ENCODE measurements at regions not wholly inside any gene's neighbourhood (a gene's known extent, or its start where the extent isn't known, plus 50 kb on each side); places are given as distances from the start of the nearest gene placed in this dataset.
A peak's percentile ranks its signal among the peaks of the same experiment; 100 is the strongest.

GRCh38 chr4:85376285-85376684 lies 98.7 kb upstream of the ARHGAP24 start:
- DNase-seq (ENCODE audit: low read depth in 4 of 4, low spot score in 2 of 4): no peak

- no peak for DNase-seq (ENCODE audit: low read depth in 4 of 4, low spot score in 2 of 4)
Measured at GRCh38 chr4:85381968-85382367, 93.0 kb upstream of the ARHGAP24 start.

GRCh38 chr4:85391071-85391470 lies 83.9 kb upstream of the ARHGAP24 start:
- DNase-seq (ENCODE audit: low read depth in 4 of 4, low spot score in 2 of 4): no peak

- DNase-seq (ENCODE audit: low read depth in 4 of 4, low spot score in 2 of 4): no peak
Measured at GRCh38 chr4:85391589-85392410, 83.2 kb upstream of the ARHGAP24 start.

DNA sequence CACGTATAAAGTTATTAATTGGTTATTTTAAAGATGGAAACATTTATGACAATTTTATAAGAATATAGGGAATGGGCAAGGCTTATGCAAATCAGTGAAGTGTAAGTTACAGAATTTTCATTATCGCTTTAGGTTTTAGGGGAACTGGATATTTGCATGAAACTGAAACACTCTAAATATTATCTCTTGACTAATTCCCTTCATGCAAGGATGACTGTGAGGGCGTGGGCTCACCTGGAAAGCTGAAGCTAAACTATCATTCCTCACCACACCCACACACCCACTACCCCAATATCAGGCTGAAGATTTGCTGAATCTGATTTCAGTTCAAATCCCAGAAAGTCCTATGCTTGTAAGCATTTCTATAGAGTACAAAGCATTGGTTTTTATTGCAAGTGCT lies 81.7 kb upstream of the ARHGAP24 start:
- DNase-seq (ENCODE audit: low read depth in 4 of 4, low spot score in 2 of 4): no peak

DNA sequence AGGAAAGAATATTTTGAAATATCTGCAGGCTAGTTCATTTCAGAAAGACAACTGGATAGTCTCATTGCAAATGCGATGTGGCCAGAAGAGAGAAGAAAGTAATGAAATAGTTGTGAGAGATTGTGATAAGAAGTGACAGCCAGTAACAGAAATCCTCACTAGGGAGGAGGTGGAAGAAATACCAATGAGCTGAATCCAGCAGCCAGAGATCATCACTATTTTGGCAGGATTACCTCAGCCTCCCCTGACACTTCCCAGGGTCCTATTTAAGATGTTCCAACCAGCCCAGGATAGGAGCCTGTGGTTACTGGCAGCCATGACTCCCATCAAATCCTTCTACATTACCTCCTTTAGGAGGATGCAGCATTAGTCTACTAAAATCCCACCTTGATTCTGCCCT lies 76.7 kb upstream of the ARHGAP24 start:
- no peak for DNase-seq (ENCODE audit: low read depth in 4 of 4, low spot score in 2 of 4)

DNA sequence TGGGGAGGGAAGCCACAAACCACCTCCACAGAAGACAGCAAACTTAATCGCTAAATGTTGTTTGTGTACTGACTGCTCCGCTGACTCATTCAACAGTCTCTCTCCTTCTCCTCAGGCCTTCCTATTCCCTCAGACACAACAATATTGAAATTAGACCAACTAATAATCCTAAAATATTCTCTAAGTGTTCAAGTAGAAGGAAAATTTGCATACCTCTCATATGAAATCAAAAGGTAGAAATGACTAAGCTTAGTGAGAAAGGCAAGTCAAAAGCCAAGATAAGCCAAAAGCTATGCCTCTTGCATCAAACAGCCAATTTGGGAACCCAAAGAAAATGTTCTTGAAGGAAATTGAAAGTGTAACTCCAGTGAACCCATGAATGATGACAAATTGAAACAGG lies 75.7 kb upstream of the ARHGAP24 start:
- DNase-seq (ENCODE audit: low read depth in 4 of 4, low spot score in 2 of 4): no peak

DNA sequence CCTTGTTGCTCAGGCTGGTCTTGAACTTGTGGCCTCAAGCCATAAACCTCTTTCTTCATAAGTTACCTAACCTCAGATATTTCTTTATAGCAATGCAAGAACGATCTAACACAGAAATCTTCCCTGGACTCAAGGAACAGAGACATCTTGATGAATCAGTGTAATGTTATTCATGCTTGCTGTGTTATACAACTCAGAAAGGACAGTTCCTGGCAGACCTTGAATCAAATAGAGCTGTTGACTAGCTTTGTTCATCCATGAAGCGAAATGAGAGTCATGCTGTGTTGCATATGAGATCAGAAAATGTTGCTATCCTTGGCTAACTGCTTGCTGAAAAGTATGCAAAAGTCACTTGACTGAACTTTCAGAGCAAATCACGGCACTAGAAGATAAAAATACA lies 72.6 kb upstream of the ARHGAP24 start:
- no peak for DNase-seq (ENCODE audit: low read depth in 4 of 4, low spot score in 2 of 4)

DNA sequence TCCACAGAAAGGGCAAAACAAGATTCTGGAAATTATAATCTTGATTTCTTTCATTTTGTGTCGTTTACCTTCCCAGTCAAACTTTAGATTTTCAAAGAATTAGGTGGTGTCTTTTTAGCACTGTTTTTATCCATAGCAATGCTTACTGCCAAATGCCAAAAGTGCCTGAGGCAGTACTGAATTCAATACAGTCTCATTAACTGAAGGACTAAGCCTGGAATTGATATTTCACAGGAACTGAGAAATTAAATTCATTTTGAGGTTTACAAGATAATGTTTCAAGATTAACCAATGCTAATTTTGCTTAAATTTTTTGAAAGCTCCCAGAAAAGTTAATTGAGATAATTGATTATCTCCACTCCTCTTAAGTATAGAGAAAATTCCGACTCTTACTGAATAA lies 68.8 kb upstream of the ARHGAP24 start:
- no peak for DNase-seq (ENCODE audit: low read depth in 4 of 4, low spot score in 2 of 4)

- DNase-seq (ENCODE audit: low read depth in 4 of 4, low spot score in 2 of 4): no peak
Measured at GRCh38 chr4:85407546-85407945, 67.4 kb upstream of the ARHGAP24 start.

DNA sequence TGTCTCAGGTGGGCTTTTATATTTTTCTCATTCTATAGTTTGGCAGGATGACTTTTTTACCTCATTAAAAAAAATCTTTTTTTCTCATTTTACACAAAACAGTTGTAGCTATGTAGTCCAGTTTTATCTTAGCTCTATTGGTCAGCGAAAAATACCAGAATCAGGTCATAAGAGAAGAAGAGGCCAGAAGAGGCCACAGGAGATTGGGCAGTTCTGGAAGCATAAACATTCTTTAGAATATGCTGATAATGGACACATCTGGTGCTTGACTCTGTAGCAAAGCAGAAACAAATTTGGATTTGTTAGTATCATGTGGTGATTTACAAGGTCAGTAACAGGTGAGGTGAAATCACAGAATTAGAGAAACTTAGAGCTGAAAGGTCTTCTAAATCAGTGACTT lies 66.6 kb upstream of the ARHGAP24 start:
- no peak for DNase-seq (ENCODE audit: low read depth in 4 of 4, low spot score in 2 of 4)

DNA sequence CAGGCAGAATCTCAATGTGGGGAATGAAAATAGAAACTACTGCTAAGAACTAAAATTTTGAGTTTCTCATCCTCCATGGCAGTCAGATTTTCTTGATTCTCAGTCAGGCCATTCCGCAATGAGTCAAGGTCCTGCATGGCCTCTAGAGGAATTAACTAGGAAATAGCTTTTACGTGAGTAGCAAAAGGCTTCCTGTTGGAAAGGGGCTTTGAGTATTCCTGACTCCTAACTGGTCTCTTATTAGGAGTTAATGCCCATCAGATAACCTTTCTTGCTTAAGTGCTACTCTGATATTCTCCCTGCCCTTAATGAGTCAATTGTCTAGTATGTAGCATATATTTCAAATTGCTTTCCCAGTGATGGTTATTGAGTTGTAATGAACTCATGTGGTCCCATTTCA lies 65.7 kb upstream of the ARHGAP24 start:
- no peak for DNase-seq (ENCODE audit: low read depth in 4 of 4, low spot score in 2 of 4)

GRCh38 chr4:85411386-85411785 lies 63.6 kb upstream of the ARHGAP24 start:
- no peak for DNase-seq (ENCODE audit: low read depth in 4 of 4, low spot score in 2 of 4)

- no peak for DNase-seq (ENCODE audit: low read depth in 4 of 4, low spot score in 2 of 4)
Measured at GRCh38 chr4:85414972-85415371, 60.0 kb upstream of the ARHGAP24 start.

GRCh38 chr4:85416094-85416493 lies 58.9 kb upstream of the ARHGAP24 start:
- DNase-seq (ENCODE audit: low read depth in 4 of 4, low spot score in 2 of 4): no peak

DNA sequence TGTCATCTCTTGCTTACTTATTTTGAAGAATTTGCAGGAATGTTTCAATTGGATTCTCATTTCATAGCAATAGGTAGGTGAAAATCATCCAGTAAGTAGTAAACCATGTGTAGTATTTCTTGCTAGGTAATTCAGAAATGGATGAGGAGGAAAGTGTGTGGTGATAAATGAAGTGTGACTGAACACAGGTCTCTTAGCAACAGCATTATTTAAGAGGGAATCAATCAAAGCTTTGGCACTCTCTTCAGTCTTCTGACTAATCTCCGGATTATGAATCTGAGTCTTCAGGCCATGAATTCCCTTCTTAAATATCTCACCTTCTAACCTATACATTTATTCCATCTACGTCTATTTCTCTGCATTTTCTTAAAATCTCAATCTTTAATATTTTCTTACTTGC lies 55.8 kb upstream of the ARHGAP24 start:
- DNase-seq (ENCODE audit: low read depth in 4 of 4, low spot score in 2 of 4): no peak

GRCh38 chr4:85420831-85421230 lies 54.1 kb upstream of the ARHGAP24 start:
- DNase-seq (ENCODE audit: low read depth in 4 of 4, low spot score in 2 of 4): peak in 3 of 4 donors; percentile 29 to 38 (median 29)

- no peak for DNase-seq (ENCODE audit: low read depth in 4 of 4, low spot score in 2 of 4)
Measured at GRCh38 chr4:85423431-85423830, 51.5 kb upstream of the ARHGAP24 start.

Measured in left renal cortex interstitium (tissue), 4 donors.